ENCODE measurements at regions not wholly inside any gene's neighbourhood (a gene's known extent, or its start where the extent isn't known, plus 50 kb on each side); places are given as distances from the start of the nearest gene placed in this dataset.

DNA sequence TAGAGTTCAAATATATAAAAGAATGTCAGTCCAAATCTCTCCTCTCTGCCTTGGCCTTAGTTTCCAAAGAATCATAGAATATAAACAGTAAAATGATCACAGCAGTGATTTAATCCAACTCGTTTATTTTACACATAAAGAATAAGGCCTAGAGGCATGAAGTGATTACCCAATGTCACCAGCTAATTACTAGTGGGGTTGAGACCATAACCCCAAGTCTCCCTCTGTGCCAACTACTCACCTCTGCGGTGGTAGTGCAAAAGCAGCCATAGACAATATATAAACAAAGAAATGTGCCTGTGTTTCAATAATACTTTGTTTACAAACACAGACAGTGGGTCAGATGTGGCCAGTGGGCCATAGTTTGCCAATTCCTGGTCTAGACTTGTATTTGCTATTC, 96.6 kb upstream of the FAT3 start:
- no peak for DNase-seq (ENCODE audit: low read depth)
- no peak for TF ChIP-seq CTCF (IDR thresholded peaks at IDR 0.05; ENCODE audit: low read depth, low read length, missing control alignments)
- H3K4me3 ChIP-seq (ENCODE audit: low read depth, low read length): no peak overlapping the region

DNA sequence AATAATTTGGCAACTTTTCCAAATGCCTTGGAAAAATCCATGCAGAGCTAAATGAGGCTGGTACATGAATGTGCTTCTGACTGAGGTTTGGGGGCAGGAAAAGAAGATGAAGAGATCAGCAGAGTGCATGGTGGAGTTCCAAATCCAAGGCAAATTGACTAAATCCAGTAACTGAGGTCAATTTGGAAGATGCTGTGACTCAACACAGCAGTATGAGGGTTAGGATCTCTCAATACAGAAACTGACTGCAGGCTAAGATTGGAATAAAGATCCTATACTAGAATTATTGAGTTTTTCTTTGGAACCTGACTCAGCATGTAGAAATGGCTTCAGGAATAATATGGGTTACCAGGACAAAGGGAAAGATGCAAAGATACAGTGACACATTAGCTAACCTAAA, 99.3 kb upstream of the FAT3 start:
- TF ChIP-seq CTCF (IDR thresholded peaks at IDR 0.05; ENCODE audit: low read depth, low read length, missing control alignments): no peak
- no peak for DNase-seq (ENCODE audit: low read depth)
- no peak overlapping the region for H3K4me3 ChIP-seq (ENCODE audit: low read depth, low read length)

DNA sequence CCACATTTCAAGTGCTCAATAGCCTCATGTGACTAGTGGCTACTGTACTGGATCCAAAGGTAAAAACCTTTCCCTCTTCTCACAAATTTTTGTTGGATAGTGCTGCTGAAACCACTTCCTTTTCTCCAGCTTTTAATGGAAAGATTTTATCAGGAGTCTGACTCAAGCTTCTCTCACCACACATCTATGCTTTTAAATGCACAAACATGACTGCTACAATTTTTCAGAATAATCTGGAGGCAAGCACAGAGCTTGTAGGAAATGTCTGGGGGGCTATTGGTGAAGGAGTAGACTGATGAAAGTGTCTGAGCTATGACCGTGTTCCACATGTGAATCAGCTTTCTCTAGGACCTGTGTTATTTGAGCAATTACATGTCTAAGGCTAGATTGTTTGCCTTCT, 101.1 kb upstream of the FAT3 start:
- no peak for TF ChIP-seq CTCF (IDR thresholded peaks at IDR 0.05; ENCODE audit: low read depth, low read length, missing control alignments)
- DNase-seq (ENCODE audit: low read depth): no peak
- no peak overlapping the region for H3K4me3 ChIP-seq (ENCODE audit: low read depth, low read length)

DNA sequence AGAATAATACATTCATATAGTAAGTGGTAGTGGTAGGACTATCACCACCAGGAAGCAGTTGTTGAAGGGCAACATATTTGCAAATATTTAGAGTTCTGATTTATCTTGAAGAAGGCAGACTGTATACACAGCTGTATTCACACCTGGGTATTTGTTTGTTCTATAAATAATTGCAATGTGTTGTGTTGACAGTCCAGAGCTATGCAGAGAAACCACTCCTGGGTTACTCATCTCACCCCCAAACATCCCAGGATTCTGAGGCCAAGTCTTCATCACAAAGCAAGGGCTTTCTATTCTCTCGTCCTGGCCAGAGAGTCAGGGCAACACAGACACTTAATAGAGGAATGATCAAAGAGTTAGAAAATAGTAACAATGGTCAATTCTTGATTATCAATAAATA, 102.1 kb upstream of the FAT3 start:
- TF ChIP-seq CTCF (IDR thresholded peaks at IDR 0.05; ENCODE audit: low read depth, low read length, missing control alignments): no peak
- no peak for DNase-seq (ENCODE audit: low read depth)
- no peak overlapping the region for H3K4me3 ChIP-seq (ENCODE audit: low read depth, low read length)

DNA sequence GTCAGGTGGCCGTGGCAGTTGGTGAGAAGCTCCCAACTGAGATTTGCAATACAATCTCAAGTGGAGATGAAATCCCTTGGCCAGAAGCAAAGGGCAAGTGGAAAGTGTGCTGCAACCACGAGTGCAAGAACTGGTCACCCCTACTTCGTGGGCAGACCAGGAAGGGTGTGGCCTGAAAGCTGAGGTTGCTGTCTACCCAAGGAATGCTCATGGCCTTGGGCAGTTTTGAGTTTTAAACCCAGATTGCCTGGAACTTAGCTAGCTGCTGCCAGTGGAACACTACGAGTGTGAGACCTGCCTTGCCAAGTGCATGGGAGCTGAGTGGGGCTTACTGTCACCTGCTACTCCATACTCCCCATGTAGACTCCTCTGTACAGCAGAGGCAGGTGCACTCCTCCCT, 113.3 kb upstream of the FAT3 start:
- TF ChIP-seq CTCF (IDR thresholded peaks at IDR 0.05; ENCODE audit: low read depth, low read length, missing control alignments): no peak
- H3K4me3 ChIP-seq (ENCODE audit: low read depth, low read length): no peak overlapping the region
- no peak for DNase-seq (ENCODE audit: low read depth)

- H3K4me3 ChIP-seq (ENCODE audit: low read depth, low read length): no peak overlapping the region
- no peak for TF ChIP-seq CTCF (IDR thresholded peaks at IDR 0.05; ENCODE audit: low read depth, low read length, missing control alignments)
- DNase-seq (ENCODE audit: low read depth): no peak
Observed at GRCh38 chr11:92109466-92109865, 115.2 kb upstream of the FAT3 start.

DNA sequence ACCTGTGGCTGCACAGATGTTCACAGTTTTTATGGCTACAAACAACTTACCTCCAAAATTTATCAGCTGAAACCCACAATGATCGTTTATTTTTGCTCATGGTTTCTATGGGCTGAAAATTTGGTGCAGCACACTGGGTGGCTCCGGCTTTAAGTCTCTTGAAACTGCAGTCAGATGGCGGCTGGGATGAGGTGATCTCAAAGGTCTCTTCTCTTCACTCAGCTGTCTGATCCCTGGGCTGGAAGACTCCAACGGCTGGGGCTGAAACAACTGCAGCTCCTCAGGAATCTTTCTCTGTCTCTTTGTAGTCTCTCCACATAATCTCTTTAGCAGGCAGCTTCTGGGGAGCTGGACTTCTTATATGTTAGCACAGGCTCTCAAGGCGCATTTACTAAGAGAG, 117.3 kb upstream of the FAT3 start:
- no peak for DNase-seq (ENCODE audit: low read depth)
- TF ChIP-seq CTCF (IDR thresholded peaks at IDR 0.05; ENCODE audit: low read depth, low read length, missing control alignments): no peak
- H3K4me3 ChIP-seq (ENCODE audit: low read depth, low read length): no peak overlapping the region
